Right atrium auricular region (tissue), 2 donors: ENCODE measurements at regions not wholly inside any gene's neighbourhood (a gene's known extent, or its start where the extent isn't known, plus 50 kb on each side); places are given as distances from the start of the nearest gene placed in this dataset.

Experiments
- DNase-seq: peaks from one replicate; pipeline ENCODE4 v3.0.0-alpha.2; 2019; ENCODE audit warnings: low spot score
- H3K27ac ChIP-seq, 2 donors: fragments of 200-600 bp; sonication (generic); 1 replicate in 1 of 2; 2 replicates in 1 of 2; pipeline ENCODE4 v1.5.1; 2016 to 2019
- H3K27me3 ChIP-seq, 2 donors: fragments of 200-600 bp; sonication (generic); one replicate each; pipeline versions ENCODE4 v1.5.1 to v1.6.0; 2017 to 2019
- H3K36me3 ChIP-seq: fragments of 200-600 bp; sonication (generic); one replicate; pipeline ENCODE4 v1.5.1; 2016
- H3K4me1 ChIP-seq, 2 donors: fragments of 200-600 bp; sonication (generic); one replicate each; pipeline versions ENCODE4 v1.5.1 to v1.6.0; 2017 to 2019
- H3K4me3 ChIP-seq, 2 donors: fragments of 200-600 bp; sonication (generic); 1 replicate in 1 of 2; 2 replicates in 1 of 2; pipeline ENCODE4 v1.5.1; 2017 to 2019; ENCODE audit warnings: mild to moderate bottlenecking in 1 of 2, moderate library complexity in 1 of 2
- H3K9me3 ChIP-seq, 2 donors: fragments of 200-600 bp; sonication (generic); one replicate each; pipeline ENCODE4 v1.5.1; 2019
- TF ChIP-seq, protein P1 (sequence below), 2 donors: fragments of 200-600 bp; sonication (generic); IDR thresholded peaks; one replicate each; pipeline ENCODE4 v1.5.1; 2019; ENCODE audit warnings: antibody characterized with exemption in 2 of 2

DNA sequence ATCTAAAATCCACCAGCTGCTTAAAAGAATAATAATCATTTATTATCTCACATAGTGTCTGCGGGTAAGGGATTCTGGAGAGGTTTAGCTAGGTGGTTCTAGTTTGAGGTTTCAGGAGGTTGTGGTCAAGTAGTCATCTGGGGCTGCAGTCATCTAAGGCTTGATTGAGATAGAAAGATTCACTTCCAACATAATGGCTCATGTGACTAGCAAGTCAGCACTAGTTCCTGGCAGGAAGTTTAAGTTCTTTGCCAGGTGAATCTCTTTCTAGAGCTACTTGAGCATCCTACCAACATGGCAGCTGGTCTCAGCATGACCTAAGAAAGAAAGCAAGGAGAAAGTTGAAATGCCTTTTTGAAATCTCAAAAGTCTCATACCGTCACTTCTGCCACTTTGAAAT is 128.8 kb downstream of the EDN1 start:
- TF ChIP-seq, protein P1, sequence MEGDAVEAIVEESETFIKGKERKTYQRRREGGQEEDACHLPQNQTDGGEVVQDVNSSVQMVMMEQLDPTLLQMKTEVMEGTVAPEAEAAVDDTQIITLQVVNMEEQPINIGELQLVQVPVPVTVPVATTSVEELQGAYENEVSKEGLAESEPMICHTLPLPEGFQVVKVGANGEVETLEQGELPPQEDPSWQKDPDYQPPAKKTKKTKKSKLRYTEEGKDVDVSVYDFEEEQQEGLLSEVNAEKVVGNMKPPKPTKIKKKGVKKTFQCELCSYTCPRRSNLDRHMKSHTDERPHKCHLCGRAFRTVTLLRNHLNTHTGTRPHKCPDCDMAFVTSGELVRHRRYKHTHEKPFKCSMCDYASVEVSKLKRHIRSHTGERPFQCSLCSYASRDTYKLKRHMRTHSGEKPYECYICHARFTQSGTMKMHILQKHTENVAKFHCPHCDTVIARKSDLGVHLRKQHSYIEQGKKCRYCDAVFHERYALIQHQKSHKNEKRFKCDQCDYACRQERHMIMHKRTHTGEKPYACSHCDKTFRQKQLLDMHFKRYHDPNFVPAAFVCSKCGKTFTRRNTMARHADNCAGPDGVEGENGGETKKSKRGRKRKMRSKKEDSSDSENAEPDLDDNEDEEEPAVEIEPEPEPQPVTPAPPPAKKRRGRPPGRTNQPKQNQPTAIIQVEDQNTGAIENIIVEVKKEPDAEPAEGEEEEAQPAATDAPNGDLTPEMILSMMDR (IDR thresholded peaks at IDR 0.05) = no peak
- Histone ChIP-seq H3K4me1 (peaks cover 0 to 15% of the 10 kb centered on the region in 2 donors), H3K27me3 (no peaks in the 10 kb centered on the region), H3K9me3 (peaks cover 0 to 5% of the 10 kb centered on the region in 2 donors), H3K4me3 (no peak overlapping the region), H3K27ac (no peak overlapping the region), H3K36me3 (no peaks in the 10 kb centered on the region)
- no peak for DNase-seq

DNA sequence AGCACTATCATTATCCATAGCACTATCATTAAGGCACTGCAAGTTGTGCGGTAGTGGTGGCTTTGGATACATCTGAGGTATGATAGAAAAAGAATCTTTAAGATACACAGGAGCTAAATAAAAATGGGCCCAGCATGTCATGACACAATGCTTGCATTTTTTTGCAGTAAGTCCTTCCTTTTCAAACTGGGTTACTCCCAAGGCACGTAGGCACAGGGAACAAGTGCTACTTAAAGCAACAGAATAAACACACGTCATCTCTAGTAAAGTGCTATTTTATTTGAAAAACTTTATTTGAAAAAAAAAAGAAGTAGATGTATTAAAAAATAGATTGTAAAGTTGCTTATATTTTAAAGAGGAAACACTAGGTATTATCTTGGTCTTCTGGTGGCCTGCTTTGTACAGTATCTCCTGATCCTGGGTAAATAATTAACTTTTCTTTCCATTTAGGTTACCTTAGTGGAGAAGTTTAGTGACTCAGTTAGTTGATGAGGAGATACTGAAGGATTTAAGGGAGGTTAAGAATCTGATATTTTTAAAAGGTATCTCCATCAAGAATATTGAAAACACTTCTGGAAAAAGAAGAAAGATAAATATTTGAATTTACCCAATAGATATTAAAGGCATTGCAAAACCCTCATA is 129.6 kb downstream of the EDN1 start:
- DNase-seq = no peak
- no peaks in the 10 kb centered on the region for H3K36me3 ChIP-seq
- H3K27me3 ChIP-seq = no peaks in the 10 kb centered on the region
- peaks cover 0 to 5% of the 10 kb centered on the region in 2 donors for H3K9me3 ChIP-seq
- TF ChIP-seq, protein P1 (IDR thresholded peaks at IDR 0.05) = no peak
- H3K27ac ChIP-seq = no peak overlapping the region
- no peak overlapping the region for H3K4me3 ChIP-seq
- H3K4me1 ChIP-seq = peaks cover 0 to 17% of the 10 kb centered on the region in 2 donors

DNA sequence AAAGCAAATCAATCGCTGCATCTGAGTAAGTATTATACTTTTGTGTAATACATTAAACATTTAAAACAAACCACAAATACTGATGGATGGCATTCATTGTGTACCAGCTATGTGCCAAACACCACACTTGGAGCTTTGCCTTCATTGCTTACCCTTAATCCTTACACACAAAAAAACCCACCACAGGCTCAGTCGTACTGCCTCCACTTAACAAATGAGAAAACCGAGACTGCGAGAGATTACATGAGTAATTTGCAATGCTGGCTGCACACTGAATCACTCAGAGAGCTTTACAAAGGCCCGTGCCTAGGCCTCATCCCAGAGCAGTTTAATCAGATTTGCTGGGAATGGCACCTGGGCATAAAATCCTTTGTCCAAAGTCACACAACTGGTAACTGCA is 130.5 kb downstream of the EDN1 start:
- H3K27ac ChIP-seq = no peak overlapping the region

DNA sequence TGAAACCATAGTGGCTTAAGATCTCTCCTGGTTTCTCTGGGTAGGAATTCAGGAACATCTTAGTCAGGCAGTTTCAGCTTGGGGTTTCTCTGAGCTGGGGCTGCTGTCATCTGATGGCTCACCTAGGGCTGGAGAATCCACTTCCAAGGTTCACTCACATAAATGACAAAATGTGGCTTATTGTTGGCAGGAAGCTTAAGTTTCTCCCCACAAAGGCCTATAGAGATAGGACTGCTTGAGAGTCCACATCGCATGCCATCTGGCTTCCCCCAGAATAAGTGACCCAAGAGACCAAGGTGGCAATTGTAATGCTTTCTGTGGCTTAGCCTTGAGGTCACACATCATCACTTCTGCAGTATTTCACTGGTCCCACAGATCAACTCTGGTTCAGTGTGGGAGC is 131.4 kb downstream of the EDN1 start:
- TF ChIP-seq, protein P1 (IDR thresholded peaks at IDR 0.05) = no peak
- no peak for DNase-seq
- H3K9me3 ChIP-seq = peaks cover 0 to 5% of the 10 kb centered on the region in 2 donors
- H3K27ac ChIP-seq = no peak overlapping the region
- no peak overlapping the region for H3K4me3 ChIP-seq
- H3K36me3 ChIP-seq = no peaks in the 10 kb centered on the region
- no peaks in the 10 kb centered on the region for H3K27me3 ChIP-seq
- peaks cover 0 to 17% of the 10 kb centered on the region in 2 donors for H3K4me1 ChIP-seq

More for the DNA sequence above, 130.5 kb downstream of the EDN1 start:
- peaks cover 0 to 5% of the 10 kb centered on the region in 2 donors for H3K9me3 ChIP-seq
- TF ChIP-seq, protein P1 (IDR thresholded peaks at IDR 0.05) = no peak
- no peaks in the 10 kb centered on the region for H3K36me3 ChIP-seq
- H3K27me3 ChIP-seq = no peaks in the 10 kb centered on the region
- peaks cover 0 to 17% of the 10 kb centered on the region in 2 donors for H3K4me1 ChIP-seq
- DNase-seq = no peak
- H3K4me3 ChIP-seq = no peak overlapping the region

DNA sequence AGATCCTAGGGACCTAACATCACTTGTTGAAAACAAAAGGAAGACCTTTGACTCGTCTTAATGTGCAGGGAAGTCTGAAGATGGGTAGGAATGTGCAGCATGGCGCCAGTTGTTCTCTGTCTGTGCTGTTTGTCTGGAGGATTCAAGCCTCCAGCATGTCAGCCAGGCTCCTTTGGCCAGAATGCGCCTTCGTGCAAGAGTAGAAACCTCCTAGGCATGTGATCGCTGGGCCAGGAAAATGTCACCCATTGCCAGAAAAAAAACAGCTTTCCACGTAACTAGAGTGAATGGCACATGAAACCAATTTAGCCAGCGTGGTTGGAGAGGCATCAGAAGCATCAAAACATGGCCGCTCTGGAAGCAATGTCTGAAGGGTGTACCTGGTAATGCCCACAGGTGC is 132.7 kb downstream of the EDN1 start:
- DNase-seq = no peak
- Histone ChIP-seq H3K4me1 (peaks cover 0 to 17% of the 10 kb centered on the region in 2 donors), H3K9me3 (peaks cover 0 to 5% of the 10 kb centered on the region in 2 donors), H3K27ac (no peak overlapping the region), H3K27me3 (no peaks in the 10 kb centered on the region), H3K4me3 (no peak overlapping the region), H3K36me3 (no peaks in the 10 kb centered on the region)
- TF ChIP-seq, protein P1 (IDR thresholded peaks at IDR 0.05) = no peak

DNA sequence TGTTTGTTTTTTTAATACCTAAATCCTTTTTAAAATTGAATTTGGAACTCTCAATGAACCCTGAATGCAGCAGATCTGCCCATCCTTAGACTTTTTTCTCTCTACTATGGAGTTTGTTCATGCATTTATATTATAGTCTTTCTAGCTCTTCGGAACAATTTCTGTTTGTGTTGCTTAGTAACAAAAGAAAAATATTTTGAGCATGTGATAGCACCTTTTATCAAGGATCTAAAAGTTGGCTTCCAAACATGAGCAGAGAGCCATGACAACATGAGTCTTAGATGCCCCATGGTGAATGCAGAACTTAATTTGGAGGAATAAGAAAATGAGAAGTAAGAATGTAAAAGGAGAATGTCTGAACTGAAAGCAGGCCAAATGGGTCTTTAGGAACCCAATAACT is 133.7 kb downstream of the EDN1 start:
- Histone ChIP-seq H3K27me3 (no peaks in the 10 kb centered on the region), H3K4me3 (no peak overlapping the region), H3K36me3 (no peaks in the 10 kb centered on the region), H3K27ac (no peak overlapping the region), H3K4me1 (peaks cover 0 to 17% of the 10 kb centered on the region in 2 donors), H3K9me3 (peaks cover 0 to 3% of the 10 kb centered on the region in 2 donors)
- no peak for DNase-seq
- TF ChIP-seq, protein P1 (IDR thresholded peaks at IDR 0.05) = no peak
